ENCODE measurements at regions not wholly inside any gene's neighbourhood (a gene's known extent, or its start where the extent isn't known, plus 50 kb on each side); places are given as distances from the start of the nearest gene placed in this dataset.

GRCh38 chr4:4942658-4943057 lies 76.6 kb downstream of the CYTL1 start:
- no peak overlapping the region for H3K27ac Mint-ChIP-seq
- H3K4me1 Mint-ChIP-seq, result no peaks in the 10 kb centered on the region
- no peak overlapping the region for H2AFZ ChIP-seq (replicated peaks)
- no peaks in the 10 kb centered on the region for H3K27me3 ChIP-seq
- no peaks in the 10 kb centered on the region for H3K4me1 ChIP-seq
- H3K27me3 Mint-ChIP-seq (ENCODE audit: insufficient read depth, low read depth), result peaks cover 5% of the 10 kb centered on the region
- TF ChIP-seq EZH2phosphoT487 (IDR thresholded peaks at IDR 0.05) (no peak), EZH2 (IDR thresholded peaks at IDR 0.05) (no peak)
- TF ChIP-seq, protein P1, sequence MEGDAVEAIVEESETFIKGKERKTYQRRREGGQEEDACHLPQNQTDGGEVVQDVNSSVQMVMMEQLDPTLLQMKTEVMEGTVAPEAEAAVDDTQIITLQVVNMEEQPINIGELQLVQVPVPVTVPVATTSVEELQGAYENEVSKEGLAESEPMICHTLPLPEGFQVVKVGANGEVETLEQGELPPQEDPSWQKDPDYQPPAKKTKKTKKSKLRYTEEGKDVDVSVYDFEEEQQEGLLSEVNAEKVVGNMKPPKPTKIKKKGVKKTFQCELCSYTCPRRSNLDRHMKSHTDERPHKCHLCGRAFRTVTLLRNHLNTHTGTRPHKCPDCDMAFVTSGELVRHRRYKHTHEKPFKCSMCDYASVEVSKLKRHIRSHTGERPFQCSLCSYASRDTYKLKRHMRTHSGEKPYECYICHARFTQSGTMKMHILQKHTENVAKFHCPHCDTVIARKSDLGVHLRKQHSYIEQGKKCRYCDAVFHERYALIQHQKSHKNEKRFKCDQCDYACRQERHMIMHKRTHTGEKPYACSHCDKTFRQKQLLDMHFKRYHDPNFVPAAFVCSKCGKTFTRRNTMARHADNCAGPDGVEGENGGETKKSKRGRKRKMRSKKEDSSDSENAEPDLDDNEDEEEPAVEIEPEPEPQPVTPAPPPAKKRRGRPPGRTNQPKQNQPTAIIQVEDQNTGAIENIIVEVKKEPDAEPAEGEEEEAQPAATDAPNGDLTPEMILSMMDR (IDR thresholded peaks at IDR 0.05), result no peak
- H4K20me1 ChIP-seq (ENCODE audit: low read depth), result no peaks in the 10 kb centered on the region
- no peak overlapping the region for H3K4me3 Mint-ChIP-seq
- H3F3A ChIP-seq (ENCODE audit: low read depth), result no peaks in the 10 kb centered on the region
- no peaks in the 10 kb centered on the region for H3K36me3 ChIP-seq
- peaks cover 2% of the 10 kb centered on the region for H3K9me3 Mint-ChIP-seq
- no peak overlapping the region for H3K4me2 ChIP-seq
- H3K9me3 ChIP-seq (ENCODE audit: low read depth), result no peaks in the 10 kb centered on the region
- H3K4me3 ChIP-seq, result no peak overlapping the region
- H3K27ac ChIP-seq, result no peak overlapping the region
- H3K9ac ChIP-seq, result no peak overlapping the region
- no peaks in the 10 kb centered on the region for H3K36me3 Mint-ChIP-seq
- no peak for DNase-seq (ENCODE audit: low spot score)
- H3K79me2 ChIP-seq (ENCODE audit: low read depth), result no peaks in the 10 kb centered on the region

DNA sequence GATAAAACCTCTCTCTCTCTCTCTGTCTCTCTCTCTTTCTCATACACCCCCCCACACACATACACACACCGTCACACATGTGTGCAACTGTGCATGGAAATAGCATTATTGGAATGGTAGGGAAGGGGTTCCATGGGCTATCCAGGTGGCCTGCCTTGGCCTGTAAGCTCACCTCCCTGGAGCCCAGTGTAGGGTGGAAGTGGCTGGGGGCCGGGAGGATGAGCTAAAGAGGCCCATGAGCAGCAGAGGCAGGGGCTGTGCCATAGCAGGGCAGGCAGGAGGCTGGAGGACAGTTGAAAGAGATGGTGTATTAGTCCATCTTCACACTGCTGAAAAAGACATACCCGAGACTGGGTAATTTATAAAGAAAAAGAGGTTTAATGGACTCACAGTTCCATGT lies 74.2 kb downstream of the CYTL1 start:
- no peak overlapping the region for H3K4me3 ChIP-seq
- Mint-ChIP-seq H3K36me3 (no peaks in the 10 kb centered on the region), H3K27ac (no peak overlapping the region), H3K4me3 (no peak overlapping the region), H3K27me3 (ENCODE audit: insufficient read depth, low read depth) (peaks cover 5% of the 10 kb centered on the region), H3K9me3 (peaks cover 2% of the 10 kb centered on the region), H3K4me1 (no peaks in the 10 kb centered on the region)
- TF ChIP-seq EZH2phosphoT487 (IDR thresholded peaks at IDR 0.05), result no peak
- no peak for TF ChIP-seq EZH2 (IDR thresholded peaks at IDR 0.05)
- TF ChIP-seq, protein P1 (IDR thresholded peaks at IDR 0.05), result no peak
- no peaks in the 10 kb centered on the region for H3K79me2 ChIP-seq (ENCODE audit: low read depth)
- no peaks in the 10 kb centered on the region for H3K9me3 ChIP-seq (ENCODE audit: low read depth)
- H3K4me1 ChIP-seq, result no peaks in the 10 kb centered on the region
- no peak overlapping the region for H3K4me2 ChIP-seq
- no peak for DNase-seq (ENCODE audit: low spot score)
- H3K9ac ChIP-seq, result no peak overlapping the region
- H3F3A ChIP-seq (ENCODE audit: low read depth), result no peaks in the 10 kb centered on the region
- H4K20me1 ChIP-seq (ENCODE audit: low read depth), result no peaks in the 10 kb centered on the region
- no peaks in the 10 kb centered on the region for H3K27me3 ChIP-seq
- H2AFZ ChIP-seq (replicated peaks), result no peak overlapping the region
- H3K27ac ChIP-seq, result no peak overlapping the region
- no peaks in the 10 kb centered on the region for H3K36me3 ChIP-seq

DNA sequence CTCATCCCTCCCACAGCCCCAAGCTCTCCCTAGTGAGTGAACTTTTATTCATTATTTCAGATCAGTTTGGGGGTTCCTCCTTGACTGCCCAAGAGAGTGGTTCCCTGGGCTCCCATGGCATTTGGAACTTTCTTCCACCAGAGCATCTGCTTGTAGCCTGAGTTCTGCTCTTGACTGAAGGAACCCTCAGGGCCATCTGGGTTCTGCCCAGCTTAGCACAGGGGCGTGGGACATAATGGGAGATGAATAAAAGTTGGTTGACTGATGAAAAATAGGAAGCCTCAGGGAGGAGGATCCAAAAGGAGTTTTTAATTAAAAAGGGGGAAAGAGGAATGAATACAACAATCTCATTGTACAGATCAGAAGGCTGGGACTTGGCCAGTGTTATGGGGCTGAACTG lies 73.4 kb downstream of the CYTL1 start:
- Mint-ChIP-seq H3K36me3 (no peaks in the 10 kb centered on the region), H3K27me3 (ENCODE audit: insufficient read depth, low read depth) (peaks cover 5% of the 10 kb centered on the region), H3K9me3 (peaks cover 2% of the 10 kb centered on the region), H3K27ac (no peak overlapping the region), H3K4me1 (no peaks in the 10 kb centered on the region), H3K4me3 (no peak overlapping the region)
- Histone ChIP-seq H3K36me3 (no peaks in the 10 kb centered on the region), H3K9ac (no peak overlapping the region), H3K27me3 (no peaks in the 10 kb centered on the region), H2AFZ (replicated peaks) (no peak overlapping the region), H3K4me2 (no peak overlapping the region), H4K20me1 (ENCODE audit: low read depth) (no peaks in the 10 kb centered on the region), H3K4me1 (no peaks in the 10 kb centered on the region), H3K79me2 (ENCODE audit: low read depth) (no peaks in the 10 kb centered on the region), H3K27ac (no peak overlapping the region), H3F3A (ENCODE audit: low read depth) (no peaks in the 10 kb centered on the region), H3K9me3 (ENCODE audit: low read depth) (no peaks in the 10 kb centered on the region), H3K4me3 (no peak overlapping the region)
- TF ChIP-seq, protein P1 (IDR thresholded peaks at IDR 0.05), result no peak
- no peak for DNase-seq (ENCODE audit: low spot score)

- H3K4me3 ChIP-seq, result no peak overlapping the region
- H3K27ac Mint-ChIP-seq, result no peak overlapping the region
- H2AFZ ChIP-seq (replicated peaks), result no peak overlapping the region
- no peak overlapping the region for H3K4me3 Mint-ChIP-seq
- H3K4me1 Mint-ChIP-seq, result no peaks in the 10 kb centered on the region
- H3K4me1 ChIP-seq, result no peaks in the 10 kb centered on the region
- peaks cover 2% of the 10 kb centered on the region for H3K9me3 Mint-ChIP-seq
- no peak for DNase-seq (ENCODE audit: low spot score)
- H3K27me3 ChIP-seq, result no peaks in the 10 kb centered on the region
- TF ChIP-seq EZH2phosphoT487 (IDR thresholded peaks at IDR 0.05), result no peak
- TF ChIP-seq EZH2 (IDR thresholded peaks at IDR 0.05), result no peak
- TF ChIP-seq, protein P1 (IDR thresholded peaks at IDR 0.05), result no peak
- peaks cover 5% of the 10 kb centered on the region for H3K27me3 Mint-ChIP-seq (ENCODE audit: insufficient read depth, low read depth)
- no peaks in the 10 kb centered on the region for H3F3A ChIP-seq (ENCODE audit: low read depth)
- H3K36me3 ChIP-seq, result no peaks in the 10 kb centered on the region
- no peak overlapping the region for H3K27ac ChIP-seq
- H3K36me3 Mint-ChIP-seq, result no peaks in the 10 kb centered on the region
- H3K9me3 ChIP-seq (ENCODE audit: low read depth), result no peaks in the 10 kb centered on the region
- H3K79me2 ChIP-seq (ENCODE audit: low read depth), result no peaks in the 10 kb centered on the region
- H4K20me1 ChIP-seq (ENCODE audit: low read depth), result no peaks in the 10 kb centered on the region
- no peak overlapping the region for H3K9ac ChIP-seq
- H3K4me2 ChIP-seq, result no peak overlapping the region
These were observed 72.8 kb downstream of the CYTL1 start for GRCh38 chr4:4946416-4946815.

Data from neural progenitor cell (in vitro differentiated cells).